Hematopoietic multipotent progenitor cell treated with erythropoietin and hydrocortisone succinate and interleukin-3 and kit ligand, for 6 days (in vitro differentiated cells): ENCODE measurements at regions not wholly inside any gene's neighbourhood (a gene's known extent, or its start where the extent isn't known, plus 50 kb on each side); places are given as distances from the start of the nearest gene placed in this dataset.

Source experiments
- DNase-seq: peaks from one replicate; pipeline ENCODE4 v3.0.0-alpha.2; 2015

- DNase-seq = no peak
Observed at GRCh38 chr15:37261685-37262084, 161.3 kb upstream of the MEIS2 start.

DNA sequence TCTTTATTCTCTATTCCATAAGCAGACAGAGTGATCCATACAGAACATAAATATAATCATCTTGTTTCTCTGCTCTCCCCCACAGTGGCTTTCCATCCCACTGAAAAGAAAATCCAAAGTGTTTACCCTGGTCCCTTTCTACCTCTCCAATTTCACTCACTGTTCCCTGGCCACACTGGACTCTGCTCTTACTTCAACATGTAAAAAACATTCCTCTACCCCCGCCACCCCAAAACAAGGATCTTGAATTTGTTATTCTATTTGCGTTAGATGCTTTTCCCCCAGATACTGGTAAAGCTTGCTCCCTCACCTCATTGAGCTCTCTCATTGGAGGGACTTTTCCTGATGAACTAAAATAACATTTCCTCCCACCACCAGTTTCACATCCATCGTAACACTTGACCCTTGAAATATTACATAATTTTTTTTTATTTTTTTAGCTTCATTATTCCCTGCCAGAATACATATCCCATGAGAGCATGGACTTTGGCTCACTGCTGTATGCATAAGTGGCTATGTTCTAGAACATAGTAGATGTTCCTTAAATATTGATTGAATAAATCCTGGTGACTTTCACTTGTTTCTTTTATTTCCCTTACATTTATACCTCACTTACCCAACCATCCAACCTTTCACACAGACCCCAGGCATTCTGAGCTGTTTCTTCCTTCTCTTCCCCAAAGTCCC is 162.7 kb upstream of the MEIS2 start:
- no peak for DNase-seq

DNA sequence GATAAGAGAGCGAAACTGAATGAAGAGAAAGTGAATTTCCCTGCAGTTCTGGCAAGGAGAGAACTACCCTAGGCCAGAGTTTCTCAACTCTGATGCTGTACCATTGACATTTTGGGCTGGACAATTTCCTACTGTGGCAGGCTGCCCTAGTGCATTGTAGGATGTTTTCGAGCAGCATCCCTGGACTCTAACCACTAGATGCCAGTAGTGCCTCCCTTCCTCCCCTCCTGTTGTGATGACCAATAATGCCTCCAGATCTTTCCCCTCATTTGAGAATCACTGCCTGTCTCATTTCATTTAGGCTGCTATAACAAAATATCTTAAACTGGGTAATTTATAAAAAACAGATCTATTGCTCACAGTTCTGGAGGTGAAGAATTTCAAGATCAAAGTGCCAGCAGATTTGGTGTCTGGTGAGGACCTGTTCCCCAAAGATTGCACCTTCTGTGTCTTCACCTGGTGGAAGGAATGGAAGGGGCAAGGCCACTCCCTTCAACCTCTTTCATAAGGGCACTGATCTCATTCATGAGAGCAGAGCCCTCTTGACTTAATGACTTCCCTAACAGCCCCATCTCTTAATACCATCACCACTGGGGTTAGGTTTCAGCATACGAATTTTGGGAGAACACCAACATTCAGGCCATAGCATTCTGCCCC is 188.9 kb upstream of the MEIS2 start:
- DNase-seq = peak; percentile 17

- no peak for DNase-seq
Observed at GRCh38 chr15:37291920-37292319, 191.6 kb upstream of the MEIS2 start.

DNA sequence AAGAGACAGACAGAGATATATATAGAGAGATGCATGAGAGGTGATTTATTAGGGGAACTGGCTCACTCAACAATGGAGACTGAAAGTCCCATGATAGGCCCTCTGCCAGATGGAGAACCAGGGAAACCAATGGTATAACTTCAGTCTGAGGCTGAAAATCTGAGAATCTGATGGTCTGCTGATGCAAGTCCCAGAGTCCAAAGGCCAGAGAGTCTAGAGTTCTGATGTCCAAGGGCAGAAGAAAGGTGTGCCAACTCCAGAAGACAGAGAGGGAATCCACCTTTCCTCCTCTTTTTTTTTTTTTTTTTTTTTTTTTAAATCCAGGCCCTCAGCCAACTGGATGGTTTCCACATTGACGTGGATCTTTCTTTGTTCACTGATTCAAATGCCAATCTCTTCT is 197.9 kb upstream of the MEIS2 start:
- no peak for DNase-seq

DNA sequence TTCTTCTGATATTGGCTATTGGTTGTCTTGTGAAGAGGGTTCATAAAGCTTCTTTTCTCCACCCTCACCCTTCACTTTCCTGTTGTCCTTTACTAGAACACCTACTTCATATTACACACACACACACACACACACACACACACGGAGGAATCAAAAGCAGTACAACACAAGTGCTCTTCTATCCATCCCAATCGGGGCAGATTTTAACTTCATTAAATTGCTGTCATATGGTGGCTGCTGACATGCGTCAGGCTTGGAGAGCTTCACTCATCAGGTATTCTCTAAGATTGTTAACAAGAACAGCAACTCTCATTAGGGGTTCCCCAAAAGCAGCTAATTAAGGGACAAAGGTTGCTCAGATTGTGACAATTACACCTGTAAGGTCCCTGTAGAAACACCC is 239.1 kb upstream of the MEIS2 start:
- DNase-seq = no peak

DNA sequence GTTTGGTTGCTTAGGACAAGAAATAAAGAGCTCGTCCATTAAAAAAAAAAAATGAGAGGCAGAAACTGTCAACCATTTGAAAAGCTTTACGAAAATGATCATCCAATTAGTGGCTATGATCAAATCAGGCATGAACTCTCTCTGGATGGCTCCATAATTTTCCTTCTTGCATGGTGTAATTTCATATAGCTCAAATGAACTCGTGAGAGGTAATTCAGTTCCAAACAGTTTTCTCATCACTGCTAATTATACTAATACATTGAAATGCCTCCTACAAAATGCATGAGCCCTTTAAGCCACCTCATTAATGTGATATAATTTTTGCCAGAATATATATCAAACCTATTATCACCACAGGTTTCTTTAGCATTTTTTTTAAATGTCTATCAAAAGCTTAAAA is 239.5 kb upstream of the MEIS2 start:
- DNase-seq = no peak

- no peak for DNase-seq
Observed at GRCh38 chr15:37340438-37340837, 240.1 kb upstream of the MEIS2 start.

DNA sequence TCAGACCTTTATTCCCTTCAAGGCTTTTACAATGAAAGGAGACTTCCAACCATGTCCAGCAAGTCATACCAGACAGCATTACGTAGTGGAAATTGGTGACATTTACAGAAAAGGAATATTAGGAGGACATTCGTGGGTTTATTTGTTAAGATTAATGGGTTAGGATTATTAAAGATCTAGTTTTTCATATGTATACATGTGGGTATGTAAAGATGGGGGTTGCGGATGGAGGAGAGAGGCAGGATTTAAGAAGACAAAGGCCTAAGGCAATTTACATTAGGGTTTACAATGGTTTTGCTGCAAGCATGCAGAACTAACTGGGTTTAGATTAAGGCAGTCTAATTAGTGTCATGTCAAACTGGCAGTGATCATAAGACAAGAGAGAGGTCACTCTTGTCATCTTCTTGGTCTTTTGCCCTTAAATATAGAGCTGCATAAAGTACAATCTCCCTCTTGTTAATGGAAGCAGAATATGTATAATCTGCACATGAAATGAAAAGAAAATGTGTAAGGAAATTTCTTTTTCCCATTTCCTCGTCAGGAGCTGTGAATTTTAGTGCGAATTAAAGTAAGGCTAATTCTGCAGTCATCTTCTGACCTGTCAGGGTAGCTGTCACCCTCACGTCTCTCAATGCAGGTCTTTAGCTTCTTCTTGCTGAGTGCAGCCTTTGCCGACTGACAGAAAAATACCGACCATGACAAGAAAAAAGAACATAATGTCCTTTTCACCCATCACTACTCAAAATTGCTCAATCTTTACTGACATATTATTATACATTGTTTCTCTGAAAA is 258.9 kb upstream of the MEIS2 start:
- no peak for DNase-seq

DNA sequence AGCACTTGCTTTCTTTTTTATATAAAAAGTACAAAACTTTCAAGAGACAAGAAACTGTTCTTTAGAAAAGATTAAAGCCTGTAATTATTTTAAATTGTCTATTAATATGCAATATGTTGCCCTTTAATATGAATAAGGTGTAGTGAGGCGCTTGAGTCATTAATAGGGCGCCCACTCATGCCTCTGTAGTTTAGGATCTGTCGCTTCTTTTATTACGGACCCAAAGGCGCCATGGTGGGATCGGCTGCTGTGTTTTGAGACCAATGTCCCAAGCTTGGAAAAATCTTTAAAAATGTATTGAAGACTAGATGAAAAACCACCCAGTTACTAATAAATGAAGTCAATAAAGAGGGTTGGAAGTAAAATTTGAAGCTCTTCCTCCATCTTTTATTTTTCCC is 259.5 kb upstream of the MEIS2 start:
- DNase-seq = no peak

GRCh38 chr15:37360724-37361123 is 260.4 kb upstream of the MEIS2 start:
- no peak for DNase-seq

DNA sequence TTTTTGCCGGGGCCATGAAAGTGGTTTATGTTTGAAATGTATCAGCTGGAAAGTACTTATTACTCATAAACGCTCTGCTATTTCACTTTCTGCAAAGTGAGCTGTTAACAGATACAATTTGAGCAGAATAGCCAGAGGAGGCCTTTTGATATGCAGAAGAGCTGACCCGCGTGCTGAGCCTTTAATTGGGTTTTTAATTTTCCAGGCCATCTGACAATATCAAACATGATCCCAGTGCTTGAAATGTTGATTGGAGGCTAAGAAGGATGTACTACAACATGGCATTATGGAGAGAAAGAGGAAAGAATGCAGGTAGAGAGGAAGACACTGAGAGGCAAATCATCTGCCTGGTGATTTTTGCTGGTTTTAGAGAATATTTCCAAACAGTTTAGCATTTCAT is 261.3 kb upstream of the MEIS2 start:
- no peak for DNase-seq

- DNase-seq = no peak
Observed at GRCh38 chr15:37362414-37362813, 262.1 kb upstream of the MEIS2 start.

- DNase-seq = no peak
Observed at GRCh38 chr15:37368961-37369360, 268.6 kb upstream of the MEIS2 start.

DNA sequence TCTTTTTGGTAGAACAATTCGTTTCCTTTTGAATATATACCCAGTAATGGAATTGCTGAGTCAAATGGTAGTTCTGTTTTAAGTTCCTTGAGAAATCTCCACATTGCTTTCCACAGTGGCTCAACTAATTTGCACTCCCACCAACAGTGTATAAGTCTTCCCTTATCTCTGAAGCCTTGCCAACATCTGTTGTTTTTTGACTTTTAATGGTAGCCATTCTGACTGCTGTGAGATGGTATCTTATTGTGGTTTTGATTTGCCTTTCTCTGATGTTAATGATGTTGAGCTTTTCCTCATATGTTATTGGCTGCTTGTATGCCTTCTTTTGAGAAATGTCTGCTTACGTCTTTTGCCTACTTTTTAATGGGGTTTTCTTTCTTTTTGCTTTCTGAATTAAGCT is 270.6 kb upstream of the MEIS2 start:
- peak; percentile 37 for DNase-seq

DNA sequence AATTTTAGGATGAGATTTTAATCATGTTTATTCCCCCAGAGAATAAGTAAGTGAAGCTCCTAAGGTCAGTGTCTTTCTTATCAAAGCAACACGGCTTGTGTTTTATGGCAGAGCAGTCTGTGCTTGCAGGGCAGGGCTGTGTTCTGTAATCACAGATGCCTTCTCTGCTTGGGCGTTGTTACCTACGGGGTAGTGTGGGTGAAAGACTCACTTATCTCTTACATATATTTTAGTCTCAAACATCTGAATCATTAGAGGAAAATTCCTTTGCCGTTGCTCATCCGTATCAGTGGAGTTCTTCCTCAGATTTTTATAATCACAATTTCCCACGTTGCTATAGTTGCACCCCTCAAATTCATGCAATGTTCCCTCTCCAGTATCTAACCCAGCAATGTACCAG is 271.7 kb upstream of the MEIS2 start:
- no peak for DNase-seq

- DNase-seq = no peak
Observed at GRCh38 chr15:37375519-37375918, 275.2 kb upstream of the MEIS2 start.

DNA sequence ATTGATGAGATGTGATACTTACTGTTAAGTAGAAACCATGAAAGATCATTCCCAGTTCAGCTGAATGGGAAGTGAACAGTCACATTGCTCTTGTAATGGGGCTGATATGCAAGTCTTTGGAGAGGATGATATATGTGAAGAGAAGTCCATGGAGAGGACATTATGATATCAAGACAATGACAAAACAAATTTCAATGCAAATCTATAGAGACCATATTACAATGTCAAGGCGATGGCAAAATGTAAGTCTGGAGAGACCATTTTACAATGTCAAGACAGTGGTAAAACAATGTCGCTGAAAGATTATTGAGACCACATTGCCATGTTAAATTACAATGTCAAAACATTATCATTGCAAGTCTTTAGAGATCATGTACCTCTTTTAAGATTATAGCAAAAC is 277.1 kb upstream of the MEIS2 start:
- DNase-seq = no peak

- DNase-seq = no peak
Observed at GRCh38 chr15:37394402-37395099, 294.2 kb upstream of the MEIS2 start.

DNA sequence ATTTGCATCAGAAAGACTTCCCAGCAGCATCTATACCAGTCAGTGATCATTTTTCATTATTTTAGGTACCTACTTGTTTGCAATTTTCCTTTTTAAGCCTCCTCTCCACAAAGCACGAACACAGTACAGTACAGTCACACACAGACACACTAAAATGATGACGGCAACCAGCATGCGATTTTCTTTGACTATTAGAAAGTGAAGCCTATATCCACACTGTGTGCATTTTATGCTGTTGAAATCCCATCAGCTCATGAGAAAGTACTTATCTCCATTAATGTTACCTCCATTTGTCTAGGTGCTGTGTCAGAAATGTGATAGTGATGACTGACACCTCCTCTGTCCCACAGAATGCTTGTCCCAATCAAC is 294.7 kb upstream of the MEIS2 start:
- DNase-seq = no peak

DNA sequence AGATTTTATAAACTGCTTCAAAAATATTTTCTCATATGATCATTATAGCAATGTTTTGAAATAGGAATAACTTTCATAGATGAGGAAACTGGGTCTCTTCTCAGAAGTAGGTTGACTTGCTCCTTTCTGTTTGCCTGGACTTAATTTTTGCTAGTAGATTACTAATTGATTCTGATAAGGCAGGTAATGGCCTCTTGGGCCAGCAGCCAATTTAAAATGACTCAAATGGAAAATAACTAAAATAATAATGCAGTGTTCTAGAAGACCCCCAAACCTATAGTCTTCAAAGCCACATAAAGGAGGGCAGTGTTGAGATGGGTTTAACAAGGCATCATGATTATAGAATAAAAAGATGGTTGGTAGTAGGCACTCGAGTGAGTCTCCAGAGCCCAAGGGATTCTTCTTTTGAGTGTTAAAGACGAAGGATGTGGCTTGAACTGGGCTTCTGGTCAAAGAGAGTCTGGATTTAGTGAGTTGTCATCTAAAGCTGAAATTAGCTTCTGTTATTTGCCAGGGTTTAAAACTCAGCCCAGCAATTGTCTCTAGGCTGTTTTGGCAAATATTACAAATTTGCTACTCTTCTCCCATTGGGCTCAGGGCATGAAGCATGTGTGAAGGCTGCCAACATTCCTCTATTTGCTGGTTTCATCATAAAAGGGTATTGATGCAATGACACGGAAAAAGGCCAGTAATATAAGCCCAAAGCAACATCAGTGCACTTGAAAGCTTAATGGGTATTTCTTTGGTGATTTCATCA is 297.1 kb upstream of the MEIS2 start:
- no peak for DNase-seq

DNA sequence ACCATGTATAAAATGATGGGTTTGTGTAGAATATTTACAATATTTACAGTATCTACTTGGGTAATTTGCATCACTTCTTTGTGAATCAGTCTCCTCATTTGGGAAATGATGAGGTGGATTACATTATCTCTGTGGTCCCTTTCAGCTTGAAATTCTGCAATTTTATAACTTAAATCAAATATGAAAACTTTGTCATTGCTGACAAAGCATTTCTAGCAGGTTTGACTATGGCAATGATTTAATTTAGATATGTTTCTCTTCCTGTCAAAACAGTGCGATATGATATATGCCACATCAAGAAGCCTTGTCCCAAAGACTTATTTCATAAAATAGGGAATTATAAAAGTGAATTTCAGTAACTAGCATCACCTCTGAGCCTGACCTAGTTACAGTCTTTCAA is 315.8 kb upstream of the MEIS2 start:
- DNase-seq = no peak

GRCh38 chr15:37425541-37425940 is 325.2 kb upstream of the MEIS2 start:
- no peak for DNase-seq
